Subcutaneous abdominal adipose tissue (tissue), 5 donors: ENCODE measurements at regions not wholly inside any gene's neighbourhood (a gene's known extent, or its start where the extent isn't known, plus 50 kb on each side); places are given as distances from the start of the nearest gene placed in this dataset.

ENCODE experiments used
- H3K27ac ChIP-seq: one replicate; pipeline ENCODE4 v1.7.0; 2013; ENCODE audit warnings: low read depth, mild to moderate bottlenecking, inconsistent platforms, low read length, moderate library complexity
- H3K27me3 ChIP-seq, 5 donors: one replicate each; pipeline ENCODE4 v1.7.0; 2013; ENCODE audit warnings: low read length in 5 of 5, inconsistent platforms in 1 of 5; ENCODE audit not compliant: control insufficient read depth in 5 of 5, insufficient read depth in 4 of 5
- H3K36me3 ChIP-seq, 5 donors: one replicate each; pipeline ENCODE4 v1.7.0; 2013; ENCODE audit warnings: low read length in 5 of 5; ENCODE audit not compliant: control insufficient read depth in 5 of 5, insufficient read depth in 5 of 5
- H3K4me1 ChIP-seq, 5 donors: one replicate each; pipeline ENCODE4 v1.7.0; 2013; ENCODE audit warnings: low read length in 5 of 5, mild to moderate bottlenecking in 3 of 5, moderate library complexity in 1 of 5; ENCODE audit not compliant: control insufficient read depth in 5 of 5, insufficient read depth in 5 of 5
- H3K4me3 ChIP-seq, 5 donors: one replicate each; pipeline ENCODE4 v1.7.0; 2013; ENCODE audit warnings: low read length in 5 of 5, low read depth in 1 of 5
- H3K9ac ChIP-seq, 5 donors: one replicate each; pipeline ENCODE4 v1.7.0; 2013; ENCODE audit warnings: low read length in 5 of 5, mild to moderate bottlenecking in 4 of 5, moderate library complexity in 3 of 5
- H3K9me3 ChIP-seq, 5 donors: one replicate each; pipeline ENCODE4 v1.7.0; 2013; ENCODE audit warnings: low read length in 5 of 5; ENCODE audit not compliant: control insufficient read depth in 5 of 5
- donor health status: healthy.
- donor health status: healthy.
- donor health status: healthy.
- donor health status: healthy.
- donor health status: healthy.

DNA sequence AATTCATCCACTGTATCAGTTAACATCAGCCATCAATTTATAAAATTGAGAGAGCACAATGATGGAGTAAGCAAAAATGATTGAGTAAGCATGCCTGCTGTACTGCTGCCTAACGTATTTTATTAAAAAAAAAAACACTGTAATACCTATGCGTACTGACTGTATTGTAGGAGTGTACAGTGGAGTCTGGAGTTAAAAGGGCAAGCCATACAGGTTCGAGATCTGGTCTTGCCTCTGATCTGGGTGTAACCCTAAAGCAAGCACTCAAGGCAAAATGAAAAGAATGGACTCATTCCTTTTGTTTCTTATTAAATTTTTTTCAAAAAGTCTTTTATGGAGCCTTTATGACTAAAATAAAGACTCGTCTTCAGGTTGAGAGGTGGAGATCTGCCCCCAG lies 894.2 kb upstream of the INTU start:
- H3K27ac ChIP-seq = no peak overlapping the region
- no peak overlapping the region for H3K9ac ChIP-seq
- no peaks in the 10 kb centered on the region for H3K9me3 ChIP-seq
- no peaks in the 10 kb centered on the region for H3K4me1 ChIP-seq
- H3K27me3 ChIP-seq = no peaks in the 10 kb centered on the region
- H3K36me3 ChIP-seq = no peaks in the 10 kb centered on the region
- no peak overlapping the region for H3K4me3 ChIP-seq

DNA sequence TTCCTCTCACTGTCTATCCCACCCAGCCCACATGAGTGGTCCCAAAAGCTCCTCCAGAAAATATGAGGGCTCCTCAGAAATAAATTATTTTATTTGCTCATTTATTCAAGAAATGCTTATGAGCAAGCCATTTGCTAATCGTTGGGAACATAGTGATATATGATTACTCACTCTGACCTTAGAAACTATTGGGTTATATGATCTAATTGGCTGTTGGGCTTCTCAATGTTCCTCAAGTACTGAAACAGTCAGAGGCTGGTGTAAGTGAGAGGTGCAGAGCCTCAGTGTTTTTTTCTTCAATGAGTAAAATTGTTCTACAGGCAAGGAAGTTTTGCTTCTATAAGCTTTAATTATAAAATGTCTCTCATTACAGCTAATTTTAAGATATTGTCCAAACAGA lies 893.8 kb upstream of the INTU start:
- no peaks in the 10 kb centered on the region for H3K9me3 ChIP-seq
- no peak overlapping the region for H3K9ac ChIP-seq
- no peak overlapping the region for H3K4me3 ChIP-seq
- H3K4me1 ChIP-seq = no peaks in the 10 kb centered on the region
- no peaks in the 10 kb centered on the region for H3K27me3 ChIP-seq
- H3K36me3 ChIP-seq = no peaks in the 10 kb centered on the region
- no peak overlapping the region for H3K27ac ChIP-seq

DNA sequence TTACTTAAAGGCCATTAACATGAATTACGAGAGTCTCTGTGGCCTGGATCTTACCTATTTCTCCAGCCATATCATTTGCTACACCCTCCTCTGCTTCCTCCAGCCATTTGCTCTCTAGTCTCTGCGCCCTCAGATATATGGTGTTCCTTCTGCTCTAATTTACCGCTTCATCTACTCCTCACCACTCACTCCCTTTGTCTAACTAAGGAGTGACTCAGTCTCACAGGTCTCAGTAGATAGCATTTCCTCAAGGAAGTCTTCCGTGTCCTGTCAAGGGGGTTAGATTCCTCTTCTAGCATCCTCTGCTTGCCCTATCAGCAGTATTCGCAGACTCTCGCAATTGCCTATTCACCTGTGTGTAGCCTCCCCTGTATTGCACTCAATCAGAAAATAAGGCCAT lies 892.1 kb upstream of the INTU start:
- no peaks in the 10 kb centered on the region for H3K4me1 ChIP-seq
- H3K27me3 ChIP-seq = no peaks in the 10 kb centered on the region
- H3K9ac ChIP-seq = no peak overlapping the region
- no peaks in the 10 kb centered on the region for H3K36me3 ChIP-seq
- H3K9me3 ChIP-seq = peaks cover 0 to 7% (median 1%) of the 10 kb centered on the region in 5 donors
- H3K4me3 ChIP-seq = no peak overlapping the region
- no peak overlapping the region for H3K27ac ChIP-seq

DNA sequence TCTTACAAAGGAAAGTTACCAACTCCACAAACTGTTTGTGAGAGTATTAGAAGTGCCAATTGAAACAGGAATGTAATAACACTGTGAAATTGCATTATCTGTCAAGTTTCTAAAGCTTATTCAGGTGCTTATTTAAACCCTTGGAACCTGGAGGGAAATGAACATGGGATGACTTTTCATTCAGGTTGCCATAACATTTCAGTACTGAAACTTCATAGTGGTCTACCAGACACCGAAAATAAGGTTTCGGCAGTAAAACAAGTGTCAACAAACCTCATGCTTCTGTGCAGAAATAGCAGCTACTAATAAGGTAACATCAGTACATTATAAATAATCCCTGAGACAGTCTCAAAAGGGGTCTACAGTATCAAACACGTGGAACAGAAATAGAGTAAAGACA lies 890.7 kb upstream of the INTU start:
- Histone ChIP-seq H3K27ac (no peak overlapping the region), H3K4me1 (no peaks in the 10 kb centered on the region), H3K9ac (no peak overlapping the region), H3K27me3 (no peaks in the 10 kb centered on the region), H3K36me3 (no peaks in the 10 kb centered on the region), H3K4me3 (no peak overlapping the region), H3K9me3 (peaks cover 0 to 8% (median 4%) of the 10 kb centered on the region in 5 donors)

DNA sequence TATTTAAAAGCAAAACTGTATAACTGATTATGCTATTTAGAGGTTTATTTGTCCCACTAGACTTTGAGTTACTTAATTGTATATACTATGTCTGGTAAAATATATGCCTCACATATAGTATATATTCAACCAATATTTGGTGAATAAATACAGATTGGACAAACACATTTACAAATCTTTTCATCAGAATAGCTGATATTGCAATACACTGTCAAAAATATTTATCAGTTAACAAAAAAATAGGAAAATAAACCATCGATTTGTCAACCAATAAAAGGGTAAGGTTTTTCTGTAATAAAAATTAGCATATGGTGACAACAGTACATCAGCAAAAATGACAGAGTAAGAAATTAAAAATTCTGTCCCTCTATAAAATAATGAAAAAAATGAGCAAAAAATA lies 889.9 kb upstream of the INTU start:
- no peak overlapping the region for H3K4me3 ChIP-seq
- H3K27me3 ChIP-seq = no peaks in the 10 kb centered on the region
- no peak overlapping the region for H3K9ac ChIP-seq
- H3K36me3 ChIP-seq = no peaks in the 10 kb centered on the region
- no peaks in the 10 kb centered on the region for H3K4me1 ChIP-seq
- no peak overlapping the region for H3K27ac ChIP-seq
- peaks cover 0 to 8% (median 4%) of the 10 kb centered on the region in 5 donors for H3K9me3 ChIP-seq

DNA sequence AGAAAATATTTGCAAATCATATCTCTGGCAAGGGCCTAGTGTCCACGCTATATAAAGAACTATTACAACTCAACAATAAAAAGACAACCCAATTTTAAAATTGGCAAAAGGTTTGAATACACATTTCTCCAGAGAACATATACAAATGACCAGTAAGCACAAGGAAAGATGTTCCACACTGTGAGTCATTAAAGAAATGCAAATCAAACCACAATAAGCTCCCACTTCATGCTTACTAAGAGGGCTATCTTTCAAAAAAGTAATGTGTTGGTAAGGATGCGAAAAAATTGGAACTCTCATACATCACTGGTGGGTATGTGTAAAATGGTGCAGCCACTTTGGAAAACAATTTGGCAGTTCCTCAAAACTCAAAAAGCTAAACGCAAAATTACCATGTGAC lies 884.0 kb upstream of the INTU start:
- Histone ChIP-seq H3K9ac (no peak overlapping the region), H3K4me1 (no peaks in the 10 kb centered on the region), H3K36me3 (no peaks in the 10 kb centered on the region), H3K4me3 (no peak overlapping the region), H3K27me3 (no peaks in the 10 kb centered on the region), H3K9me3 (peaks cover 0 to 8% (median 4%) of the 10 kb centered on the region in 5 donors), H3K27ac (no peak overlapping the region)

DNA sequence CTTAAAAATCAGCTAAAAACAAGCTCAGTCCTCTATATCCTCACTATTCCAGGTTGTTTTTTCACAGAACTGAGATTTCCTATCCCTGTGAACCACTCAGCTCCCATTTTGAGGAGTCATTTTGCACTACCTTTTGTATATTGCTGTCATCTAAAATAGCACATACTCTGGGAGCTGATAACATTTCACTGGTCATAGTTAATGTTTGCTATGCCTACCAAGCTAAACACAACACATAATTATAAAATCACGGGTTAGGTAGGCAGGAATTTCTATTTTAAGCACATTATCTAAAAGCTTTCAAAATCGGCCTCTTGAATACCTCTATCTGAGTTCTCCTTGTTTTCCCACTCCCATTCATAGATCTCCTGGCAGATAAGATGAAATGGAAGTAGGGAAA lies 882.0 kb upstream of the INTU start:
- H3K9ac ChIP-seq = no peak overlapping the region
- no peak overlapping the region for H3K27ac ChIP-seq
- H3K4me3 ChIP-seq = no peak overlapping the region
- H3K27me3 ChIP-seq = no peaks in the 10 kb centered on the region
- H3K4me1 ChIP-seq = peaks cover 0 to 4% (median 0%) of the 10 kb centered on the region in 5 donors
- peaks cover 0 to 6% (median 0%) of the 10 kb centered on the region in 5 donors for H3K9me3 ChIP-seq
- H3K36me3 ChIP-seq = no peaks in the 10 kb centered on the region

DNA sequence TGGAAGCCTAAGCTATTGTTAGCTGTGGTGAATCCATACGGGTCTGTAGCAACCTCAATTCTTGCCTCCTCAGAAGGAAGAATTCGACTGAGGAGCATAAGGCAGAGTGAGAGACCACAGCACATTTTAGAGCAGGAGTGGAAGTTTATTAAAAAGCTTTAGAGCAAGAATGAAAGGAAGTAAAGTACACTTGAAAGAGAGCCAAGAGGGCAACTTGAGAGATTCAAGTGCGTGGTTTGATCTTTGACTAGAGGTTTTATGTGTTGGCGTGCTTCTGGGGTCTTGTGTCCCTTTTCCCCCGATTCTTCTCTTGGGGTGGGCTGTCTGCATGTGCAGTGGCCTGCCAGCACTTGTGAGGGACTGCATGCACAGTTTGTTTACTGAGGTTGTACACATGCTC lies 880.6 kb upstream of the INTU start:
- no peaks in the 10 kb centered on the region for H3K36me3 ChIP-seq
- no peak overlapping the region for H3K4me3 ChIP-seq
- H3K27me3 ChIP-seq = no peaks in the 10 kb centered on the region
- no peak overlapping the region for H3K27ac ChIP-seq
- no peak overlapping the region for H3K9ac ChIP-seq
- no peaks in the 10 kb centered on the region for H3K9me3 ChIP-seq
- peaks cover 0 to 4% (median 0%) of the 10 kb centered on the region in 5 donors for H3K4me1 ChIP-seq

DNA sequence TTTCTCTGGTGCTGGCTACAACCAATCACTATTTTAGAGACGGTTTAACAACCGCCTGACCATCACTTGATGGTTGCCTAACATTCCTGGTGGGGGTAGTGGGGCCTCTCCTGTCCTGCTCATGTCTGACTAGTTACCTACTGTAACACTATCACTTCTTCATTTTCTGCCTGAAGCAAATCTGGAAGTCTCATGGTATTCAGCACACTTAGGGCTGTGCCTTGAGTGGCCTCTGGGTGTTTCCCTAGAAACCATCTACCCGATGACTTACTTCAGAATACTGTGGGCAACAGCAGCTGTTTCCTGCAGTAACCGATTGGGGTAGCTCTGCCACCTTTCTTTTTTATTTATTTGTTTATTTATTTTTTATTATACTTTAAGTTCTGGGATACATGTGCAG lies 880.1 kb upstream of the INTU start:
- no peaks in the 10 kb centered on the region for H3K9me3 ChIP-seq

DNA sequence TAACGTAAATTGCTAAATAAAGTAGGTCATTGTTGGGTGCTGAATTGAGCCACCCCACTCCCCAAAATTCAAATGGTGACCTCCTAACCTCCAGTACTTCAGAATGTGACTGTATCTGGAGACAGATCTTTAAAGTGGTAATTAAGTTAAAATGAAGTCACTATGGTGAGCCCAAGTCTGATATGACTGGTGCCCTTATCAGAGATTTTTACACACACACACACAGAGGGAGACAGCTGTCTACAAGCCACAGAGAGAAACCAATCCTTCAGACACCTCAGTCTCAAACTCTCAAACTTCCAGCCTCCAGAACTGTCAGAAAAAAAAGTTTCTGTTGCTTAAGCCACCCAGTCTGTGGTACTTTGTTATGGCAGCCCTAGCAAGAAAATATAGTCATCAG lies 879.2 kb upstream of the INTU start:
- H3K9ac ChIP-seq = no peak overlapping the region
- H3K4me1 ChIP-seq = peaks cover 0 to 4% (median 0%) of the 10 kb centered on the region in 5 donors
- H3K27ac ChIP-seq = no peak overlapping the region
- no peak overlapping the region for H3K4me3 ChIP-seq
- H3K9me3 ChIP-seq = no peaks in the 10 kb centered on the region
- no peaks in the 10 kb centered on the region for H3K36me3 ChIP-seq
- no peaks in the 10 kb centered on the region for H3K27me3 ChIP-seq

More for the DNA sequence above, 880.1 kb upstream of the INTU start:
- Histone ChIP-seq H3K4me3 (no peak overlapping the region), H3K9ac (no peak overlapping the region), H3K27ac (no peak overlapping the region), H3K36me3 (no peaks in the 10 kb centered on the region), H3K4me1 (peaks cover 0 to 4% (median 0%) of the 10 kb centered on the region in 5 donors), H3K27me3 (no peaks in the 10 kb centered on the region)

DNA sequence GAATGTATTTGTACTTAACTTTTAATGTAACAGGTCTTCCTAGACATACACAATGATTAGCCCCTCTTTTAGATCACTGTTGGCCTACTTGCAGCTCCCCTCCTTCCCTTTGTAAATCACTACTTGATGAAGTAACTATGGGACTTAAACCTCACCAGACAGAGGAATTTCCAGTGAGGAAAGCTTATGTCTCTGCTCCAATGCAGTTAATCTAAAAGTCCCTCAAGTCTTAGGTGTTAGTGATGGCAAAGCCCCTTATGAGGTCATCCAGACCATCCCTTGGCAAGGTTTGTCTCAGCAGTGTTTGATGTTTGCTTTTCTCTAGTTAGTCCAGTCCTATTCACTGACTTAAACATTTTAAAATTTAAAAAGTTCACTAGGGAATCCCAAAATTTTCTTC lies 877.3 kb upstream of the INTU start:
- Histone ChIP-seq H3K27ac (no peak overlapping the region), H3K9me3 (no peaks in the 10 kb centered on the region), H3K27me3 (no peaks in the 10 kb centered on the region), H3K9ac (no peak overlapping the region), H3K4me3 (no peak overlapping the region), H3K4me1 (peaks cover 0 to 4% (median 0%) of the 10 kb centered on the region in 5 donors), H3K36me3 (no peaks in the 10 kb centered on the region)
